Mucosa of descending colon (tissue), 3 donors: ENCODE measurements at regions not wholly inside any gene's neighbourhood (a gene's known extent, or its start where the extent isn't known, plus 50 kb on each side); places are given as distances from the start of the nearest gene placed in this dataset.
"Not testable (repeated sequence)": the region's sequence is repeated elsewhere in the genome, so short reads cannot be mapped to it uniquely, and the experiment has no call there.

Source experiments
- ATAC-seq: fragments of 200-7000 bp; cut with Tn5 transposase; one replicate; pipeline ENCODE4 v1.9.1; 2020; ENCODE audit warnings: mild to moderate bottlenecking, moderate library complexity
- DNase-seq, 3 donors: peaks; one replicate each; pipeline ENCODE4 v3.0.0-alpha.2; 2020
- H3K36me3 ChIP-seq: fragments of 200-600 bp; one replicate; pipeline ENCODE4 v1.8.0; 2021; ENCODE audit warnings: low read depth, mild to moderate bottlenecking
- H3K4me1 ChIP-seq: fragments of 200-600 bp; one replicate; pipeline ENCODE4 v1.8.0; 2021; ENCODE audit warnings: low read depth, mild to moderate bottlenecking
- H3K4me3 ChIP-seq: fragments of 200-600 bp; one replicate; pipeline ENCODE4 v1.8.0; 2021; ENCODE audit warnings: mild to moderate bottlenecking
- H3K9me3 ChIP-seq: fragments of 200-600 bp; one replicate; pipeline ENCODE4 v1.8.0; 2021; ENCODE audit warnings: mild to moderate bottlenecking
- intact Hi-C, 2 donors: fragments of 100-400 bp; cut with DNase I in 1 of 2; cut with micrococcal nuclease in 1 of 2; formaldehyde crosslinking; loops; one replicate each; pipeline versions ENCODE4 v1.11.0 to v1.11.1; 2022; cut with DNase I, micrococcal nuclease
- TF ChIP-seq, protein P1 (sequence below): fragments of 200-600 bp; IDR thresholded peaks from one replicate; pipeline ENCODE4 v1.8.0; 2022; ENCODE audit warnings: antibody characterized with exemption, mild to moderate bottlenecking
- donor health status: DM: no; HTN: no; CAD: no; lungs with moderate emphysema.
- donor health status: DM: no; HTN: no; CAD: no.
- donor health status: DM: no; HTN: yes; CAD: no.

DNA sequence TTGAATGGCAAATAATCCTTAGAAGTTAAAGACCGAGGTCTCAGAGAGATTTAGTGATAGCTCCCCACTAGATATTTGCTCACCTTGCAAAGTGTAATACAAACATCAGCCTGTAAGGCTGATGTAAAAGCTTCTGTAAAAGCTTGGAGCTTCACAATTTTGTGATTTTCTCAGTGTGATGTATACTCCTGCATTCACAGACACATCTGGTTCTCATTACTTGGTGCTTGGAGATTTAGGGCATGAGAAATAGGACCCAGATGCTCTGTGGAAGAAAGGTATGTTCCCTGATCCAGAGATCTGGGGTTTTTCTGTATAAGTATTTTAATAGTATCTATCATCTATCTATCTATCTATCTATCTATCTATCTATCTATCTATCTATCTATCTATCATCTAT, 1664.3 kb downstream of the C4orf33 start:
- no peak overlapping the region for H3K4me3 ChIP-seq
- TF ChIP-seq, protein P1, sequence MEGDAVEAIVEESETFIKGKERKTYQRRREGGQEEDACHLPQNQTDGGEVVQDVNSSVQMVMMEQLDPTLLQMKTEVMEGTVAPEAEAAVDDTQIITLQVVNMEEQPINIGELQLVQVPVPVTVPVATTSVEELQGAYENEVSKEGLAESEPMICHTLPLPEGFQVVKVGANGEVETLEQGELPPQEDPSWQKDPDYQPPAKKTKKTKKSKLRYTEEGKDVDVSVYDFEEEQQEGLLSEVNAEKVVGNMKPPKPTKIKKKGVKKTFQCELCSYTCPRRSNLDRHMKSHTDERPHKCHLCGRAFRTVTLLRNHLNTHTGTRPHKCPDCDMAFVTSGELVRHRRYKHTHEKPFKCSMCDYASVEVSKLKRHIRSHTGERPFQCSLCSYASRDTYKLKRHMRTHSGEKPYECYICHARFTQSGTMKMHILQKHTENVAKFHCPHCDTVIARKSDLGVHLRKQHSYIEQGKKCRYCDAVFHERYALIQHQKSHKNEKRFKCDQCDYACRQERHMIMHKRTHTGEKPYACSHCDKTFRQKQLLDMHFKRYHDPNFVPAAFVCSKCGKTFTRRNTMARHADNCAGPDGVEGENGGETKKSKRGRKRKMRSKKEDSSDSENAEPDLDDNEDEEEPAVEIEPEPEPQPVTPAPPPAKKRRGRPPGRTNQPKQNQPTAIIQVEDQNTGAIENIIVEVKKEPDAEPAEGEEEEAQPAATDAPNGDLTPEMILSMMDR = no peak
- ATAC-seq (no peak), DNase-seq (no peak)
- H3K9me3 ChIP-seq = no peaks in the 10 kb centered on the region
- no peaks in the 10 kb centered on the region for H3K4me1 ChIP-seq
- H3K36me3 ChIP-seq = no peaks in the 10 kb centered on the region
- intact Hi-C loops = no loop called here

DNA sequence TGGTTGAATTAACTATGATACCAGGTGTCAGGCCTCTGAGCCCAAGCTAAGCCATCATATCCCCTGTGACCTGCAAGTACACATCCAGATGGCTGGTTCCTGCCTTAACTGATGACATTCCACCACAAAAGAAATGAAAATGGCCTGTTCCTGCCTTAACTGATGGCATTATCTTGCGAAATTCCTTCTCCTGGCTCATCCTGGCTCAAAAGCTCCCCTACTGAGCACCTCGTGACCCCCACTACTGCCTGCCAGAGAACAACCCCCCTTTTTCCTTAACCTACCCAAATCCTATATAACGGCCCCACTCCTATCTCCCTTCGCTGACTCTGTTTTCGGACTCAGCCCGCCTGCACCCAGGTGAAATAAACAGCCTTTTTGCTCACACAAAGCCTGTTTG, 1671.4 kb downstream of the C4orf33 start:
- H3K4me3 ChIP-seq, DNase-seq, ATAC-seq, H3K4me1 ChIP-seq, intact Hi-C loops, H3K36me3 ChIP-seq, H3K9me3 ChIP-seq: not testable (repeated sequence)

DNA sequence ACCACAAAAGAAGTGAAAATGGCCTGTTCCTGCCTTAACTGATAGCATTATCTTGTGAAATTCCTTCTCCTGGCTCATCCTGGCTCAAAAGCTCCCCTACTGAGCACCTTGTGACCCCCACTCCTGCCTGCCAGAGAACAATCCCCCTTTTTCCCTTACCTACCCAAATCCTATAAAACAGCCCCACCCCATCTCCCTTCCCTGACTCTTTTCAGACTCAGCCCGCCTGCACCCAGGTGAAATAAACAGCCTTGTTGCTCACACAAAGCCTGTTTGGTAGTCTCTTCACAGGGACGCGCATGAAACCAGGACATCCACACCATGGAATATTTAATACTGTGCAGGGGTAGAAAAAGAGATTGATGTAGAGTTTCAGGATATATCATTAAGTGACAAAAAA, 1677.0 kb downstream of the C4orf33 start:
- DNase-seq, H3K4me1 ChIP-seq, H3K4me3 ChIP-seq, H3K9me3 ChIP-seq, ATAC-seq, intact Hi-C loops, H3K36me3 ChIP-seq: not testable (repeated sequence)

DNA sequence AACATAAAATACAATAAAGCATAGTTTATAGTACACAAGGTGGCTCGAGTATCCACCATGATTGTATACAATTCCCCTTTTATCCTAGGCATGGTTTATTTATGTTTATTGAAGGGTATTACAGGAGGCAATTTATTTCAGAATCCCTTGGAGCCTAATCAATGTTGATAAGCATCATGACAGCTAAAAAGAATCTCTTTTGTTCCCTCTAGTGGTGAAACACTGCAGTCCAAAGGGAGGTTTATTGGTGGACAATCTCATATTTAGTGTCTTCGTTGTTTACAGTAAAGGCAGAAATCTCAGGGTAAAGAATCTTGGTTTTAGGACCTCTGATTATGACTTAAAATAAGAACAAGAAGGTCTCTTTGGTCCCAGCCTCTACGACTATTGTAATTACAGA, 1712.5 kb downstream of the C4orf33 start:
- TF ChIP-seq, protein P1 = no peak
- no peak overlapping the region for H3K4me3 ChIP-seq
- H3K9me3 ChIP-seq = no peaks in the 10 kb centered on the region
- no peaks in the 10 kb centered on the region for H3K4me1 ChIP-seq
- DNase-seq (no peak), ATAC-seq (no peak)
- intact Hi-C loops = no loop called here
- H3K36me3 ChIP-seq = no peaks in the 10 kb centered on the region

DNA sequence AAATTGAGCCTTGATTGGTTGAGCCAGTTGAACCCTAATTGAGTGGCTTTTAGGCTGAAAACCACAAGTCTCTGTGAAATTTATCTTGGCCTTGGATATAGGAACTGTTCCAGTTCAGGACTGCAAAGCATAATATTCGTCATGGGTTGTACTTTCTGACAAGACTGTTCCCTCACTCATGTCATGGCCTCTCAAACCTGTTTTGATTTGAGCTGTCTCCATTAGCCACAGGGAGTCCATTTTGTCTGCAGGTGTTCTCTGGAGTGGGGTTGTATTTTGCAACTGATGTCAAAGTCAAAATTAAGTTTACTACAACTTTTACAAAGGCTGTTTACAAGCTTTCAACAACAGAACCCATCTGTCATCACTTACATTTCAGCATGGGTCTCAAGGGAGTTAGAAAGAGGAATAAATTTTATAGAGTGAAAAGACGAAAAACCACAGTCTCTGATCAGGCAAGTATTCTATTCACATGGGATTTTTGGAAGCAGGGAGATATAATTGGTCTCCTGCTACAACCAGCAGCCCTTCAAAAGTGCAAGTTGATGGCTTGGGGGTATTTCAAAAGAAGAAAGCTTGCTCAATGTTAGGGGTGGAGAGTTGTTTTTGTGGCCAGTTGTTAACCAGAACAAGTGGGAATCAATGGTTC, 1716.3 kb downstream of the C4orf33 start:
- ATAC-seq (no peak), DNase-seq (no peak)
- TF ChIP-seq, protein P1 = no peak
- H3K4me1 ChIP-seq = no peaks in the 10 kb centered on the region
- intact Hi-C loops = no loop called here
- no peaks in the 10 kb centered on the region for H3K9me3 ChIP-seq
- H3K4me3 ChIP-seq = no peak overlapping the region
- H3K36me3 ChIP-seq = no peaks in the 10 kb centered on the region

DNA sequence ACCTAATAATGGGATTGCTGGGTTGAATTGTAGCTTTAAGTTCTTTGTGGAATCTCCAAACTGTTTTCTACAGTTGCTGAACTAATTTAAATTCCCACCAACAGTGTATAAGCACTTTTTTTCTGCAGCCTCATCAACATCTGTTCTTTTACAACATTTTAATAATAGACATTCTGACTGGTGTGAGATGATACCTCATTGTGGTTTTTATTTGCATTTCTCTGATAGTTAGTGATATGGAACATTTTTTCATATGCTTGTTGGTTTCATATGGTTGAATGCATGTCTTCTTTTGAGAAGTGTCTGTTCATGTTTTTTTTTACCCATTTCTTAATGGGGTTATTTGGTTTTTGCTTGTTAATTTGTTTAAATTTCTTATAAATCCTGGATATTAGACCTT, 1718.9 kb downstream of the C4orf33 start:
- Histone ChIP-seq H3K36me3 (no peaks in the 10 kb centered on the region), H3K4me3 (no peak overlapping the region), H3K4me1 (no peaks in the 10 kb centered on the region), H3K9me3 (no peaks in the 10 kb centered on the region)
- ATAC-seq (no peak), DNase-seq (no peak)
- TF ChIP-seq, protein P1 = no peak
- intact Hi-C loops = no loop called here

DNA sequence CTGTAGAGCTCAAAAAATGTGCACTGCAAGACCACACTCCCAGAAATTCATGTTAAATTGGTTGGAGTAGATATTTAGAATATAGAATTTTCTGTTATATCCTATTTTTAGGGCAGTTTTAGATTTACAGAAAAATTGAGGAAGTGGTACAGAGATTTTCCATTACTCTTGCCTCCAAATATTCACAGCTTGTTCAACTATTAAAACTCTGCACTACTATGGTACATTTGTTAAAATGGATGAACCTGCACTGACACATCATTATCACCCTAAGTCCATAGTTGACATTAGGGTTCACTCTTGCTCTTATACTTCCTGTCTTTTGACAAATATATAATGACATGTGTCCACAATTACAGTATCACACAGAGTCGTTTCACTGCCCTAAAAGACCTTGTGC, 1724.5 kb downstream of the C4orf33 start:
- H3K4me3 ChIP-seq = no peak overlapping the region
- intact Hi-C loops = no loop called here
- TF ChIP-seq, protein P1 = no peak
- no peaks in the 10 kb centered on the region for H3K9me3 ChIP-seq
- ATAC-seq = no peak
- no peaks in the 10 kb centered on the region for H3K4me1 ChIP-seq
- DNase-seq = no peak
- H3K36me3 ChIP-seq = no peaks in the 10 kb centered on the region
